ENCODE measurements at regions not wholly inside any gene's neighbourhood (a gene's known extent, or its start where the extent isn't known, plus 50 kb on each side); places are given as distances from the start of the nearest gene placed in this dataset.
A peak's percentile ranks its signal among the peaks of the same experiment; 100 is the strongest.

- TF ChIP-seq CTCF (IDR thresholded peaks at IDR 0.05) = peak; percentile 40; the same call in 1 of the 2 replicates
- no peak for TF ChIP-seq POLR2AphosphoS5 (IDR thresholded peaks at IDR 0.05; ENCODE audit: low read depth, low read length)
- TF ChIP-seq, protein P1, sequence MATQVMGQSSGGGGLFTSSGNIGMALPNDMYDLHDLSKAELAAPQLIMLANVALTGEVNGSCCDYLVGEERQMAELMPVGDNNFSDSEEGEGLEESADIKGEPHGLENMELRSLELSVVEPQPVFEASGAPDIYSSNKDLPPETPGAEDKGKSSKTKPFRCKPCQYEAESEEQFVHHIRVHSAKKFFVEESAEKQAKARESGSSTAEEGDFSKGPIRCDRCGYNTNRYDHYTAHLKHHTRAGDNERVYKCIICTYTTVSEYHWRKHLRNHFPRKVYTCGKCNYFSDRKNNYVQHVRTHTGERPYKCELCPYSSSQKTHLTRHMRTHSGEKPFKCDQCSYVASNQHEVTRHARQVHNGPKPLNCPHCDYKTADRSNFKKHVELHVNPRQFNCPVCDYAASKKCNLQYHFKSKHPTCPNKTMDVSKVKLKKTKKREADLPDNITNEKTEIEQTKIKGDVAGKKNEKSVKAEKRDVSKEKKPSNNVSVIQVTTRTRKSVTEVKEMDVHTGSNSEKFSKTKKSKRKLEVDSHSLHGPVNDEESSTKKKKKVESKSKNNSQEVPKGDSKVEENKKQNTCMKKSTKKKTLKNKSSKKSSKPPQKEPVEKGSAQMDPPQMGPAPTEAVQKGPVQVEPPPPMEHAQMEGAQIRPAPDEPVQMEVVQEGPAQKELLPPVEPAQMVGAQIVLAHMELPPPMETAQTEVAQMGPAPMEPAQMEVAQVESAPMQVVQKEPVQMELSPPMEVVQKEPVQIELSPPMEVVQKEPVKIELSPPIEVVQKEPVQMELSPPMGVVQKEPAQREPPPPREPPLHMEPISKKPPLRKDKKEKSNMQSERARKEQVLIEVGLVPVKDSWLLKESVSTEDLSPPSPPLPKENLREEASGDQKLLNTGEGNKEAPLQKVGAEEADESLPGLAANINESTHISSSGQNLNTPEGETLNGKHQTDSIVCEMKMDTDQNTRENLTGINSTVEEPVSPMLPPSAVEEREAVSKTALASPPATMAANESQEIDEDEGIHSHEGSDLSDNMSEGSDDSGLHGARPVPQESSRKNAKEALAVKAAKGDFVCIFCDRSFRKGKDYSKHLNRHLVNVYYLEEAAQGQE (IDR thresholded peaks at IDR 0.05; ENCODE audit: insufficient read depth in 1 of 2, low read depth in 2 of 2, low read length in 1 of 2) = no peak
- no peak for TF ChIP-seq SIN3A (IDR thresholded peaks at IDR 0.05; ENCODE audit: borderline replicate concordance, insufficient read depth, low read depth, low read length)
Observed at GRCh38 chr2:65553504-65554074, 121.2 kb upstream of the SPRED2 start.

Measured in Panc1 (cell line).